IPS-NIHi7 (cell line): ENCODE measurements at regions not wholly inside any gene's neighbourhood (a gene's known extent, or its start where the extent isn't known, plus 50 kb on each side); places are given as distances from the start of the nearest gene placed in this dataset.
"Not testable (repeated sequence)": the region's sequence is repeated elsewhere in the genome, so short reads cannot be mapped to it uniquely, and the experiment has no call there.

Experiments used
- DNase-seq: peaks from one replicate; pipeline ENCODE4 v3.0.0; 2012; ENCODE audit warnings: mixed read lengths; ENCODE audit errors: extremely low spot score

- DNase-seq = not testable (repeated sequence)
Observed at GRCh38 chr16:29355339-29356059, 51.0 kb downstream of the NPIPB11 start.

DNA sequence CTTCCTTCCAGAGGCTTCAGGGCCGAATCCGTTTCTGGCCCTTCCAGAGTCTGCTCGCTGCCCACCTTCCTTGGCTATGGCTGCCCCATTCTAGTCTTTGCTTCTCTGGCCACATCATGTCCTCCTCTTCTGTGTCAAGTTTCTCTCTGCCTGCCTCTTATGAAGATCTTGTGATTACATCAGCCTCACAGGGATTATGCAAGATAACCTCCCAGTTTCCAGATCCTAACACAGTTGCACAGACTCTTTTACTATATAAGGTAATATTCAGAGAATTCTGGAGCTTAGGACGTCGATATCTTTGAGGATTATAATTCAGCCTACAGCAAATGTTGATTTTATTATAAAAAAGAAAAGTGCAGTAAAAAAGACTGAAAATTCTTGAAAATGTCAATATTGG, 52.1 kb downstream of the NPIPB11 start:
- DNase-seq = not testable (repeated sequence)

DNA sequence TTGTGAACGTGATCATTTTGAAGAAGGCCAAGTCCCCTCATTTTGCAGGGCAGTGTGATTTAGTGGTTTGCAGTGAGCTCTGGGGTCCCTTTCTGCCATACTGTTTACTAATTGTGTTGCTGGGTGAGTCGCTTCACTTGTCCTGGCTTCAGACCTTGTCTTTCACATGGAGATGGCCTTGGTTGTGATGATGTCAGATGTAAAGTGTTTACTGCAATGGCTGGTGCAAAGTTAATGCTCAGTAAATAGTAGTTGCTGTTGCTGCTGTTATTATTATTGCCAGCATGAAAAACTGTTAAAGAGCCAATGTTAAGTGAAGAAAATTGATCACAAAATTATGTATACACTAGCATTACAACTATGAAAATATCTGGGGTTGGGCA, 53.9 kb downstream of the NPIPB11 start:
- DNase-seq = not testable (repeated sequence)

- not testable (repeated sequence) for DNase-seq
Observed at GRCh38 chr16:29351970-29352616, 54.4 kb downstream of the NPIPB11 start.

DNA sequence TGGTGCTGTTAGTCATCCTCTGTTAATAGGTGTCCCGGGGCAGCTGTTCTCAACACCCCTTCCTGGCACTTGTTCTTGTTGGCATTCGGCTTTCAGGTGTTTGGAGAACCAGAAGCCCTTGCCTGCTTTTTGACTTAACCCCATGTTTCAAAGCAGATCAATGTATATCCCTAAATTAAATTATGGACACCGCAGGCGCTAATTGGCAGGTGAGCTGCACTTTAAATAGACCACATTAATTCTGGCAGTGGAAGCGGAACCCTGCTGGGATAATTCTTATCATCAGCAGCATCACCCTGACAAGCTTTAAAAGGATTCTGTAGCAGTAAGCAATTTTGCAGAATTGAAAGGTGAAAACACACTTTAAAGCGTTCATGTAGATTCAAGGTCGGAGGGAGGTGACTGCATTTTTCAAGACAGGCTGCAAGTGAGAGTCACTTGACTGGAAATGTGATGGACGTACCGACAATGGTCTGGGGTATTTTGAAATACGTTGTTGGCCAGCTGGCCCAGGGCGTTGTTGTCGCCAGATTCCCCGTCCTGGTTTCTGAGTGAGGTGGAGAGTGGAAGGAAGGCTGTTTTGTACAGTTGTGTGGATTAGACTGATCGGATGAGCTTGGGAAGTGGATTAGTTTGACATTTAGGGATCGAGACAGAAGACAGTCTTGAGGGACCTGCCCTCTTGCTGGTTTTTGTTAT, 55.1 kb downstream of the NPIPB11 start:
- DNase-seq = not testable (repeated sequence)

DNA sequence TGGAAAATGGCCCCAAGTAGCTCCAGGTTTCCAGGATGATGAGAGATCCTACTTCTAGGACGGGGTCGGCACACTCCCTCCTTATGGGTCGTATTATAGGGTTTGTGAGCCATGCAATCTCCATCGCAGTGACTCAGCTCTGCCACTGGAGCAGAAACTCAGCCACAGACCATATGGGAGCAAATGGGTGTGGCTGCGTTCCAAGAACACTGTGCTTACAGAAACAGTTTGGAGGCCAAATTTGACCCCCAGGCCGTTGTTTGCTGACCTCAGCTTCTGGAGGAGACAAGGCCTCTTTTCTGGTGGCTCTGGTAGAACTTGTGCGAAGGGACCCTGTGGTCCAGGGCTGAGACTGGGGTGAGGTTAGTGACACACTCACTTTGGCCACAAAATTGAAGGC, 56.5 kb downstream of the NPIPB11 start:
- not testable (repeated sequence) for DNase-seq

- DNase-seq = not testable (repeated sequence)
Observed at GRCh38 chr16:29348748-29349147, 57.8 kb downstream of the NPIPB11 start.

DNA sequence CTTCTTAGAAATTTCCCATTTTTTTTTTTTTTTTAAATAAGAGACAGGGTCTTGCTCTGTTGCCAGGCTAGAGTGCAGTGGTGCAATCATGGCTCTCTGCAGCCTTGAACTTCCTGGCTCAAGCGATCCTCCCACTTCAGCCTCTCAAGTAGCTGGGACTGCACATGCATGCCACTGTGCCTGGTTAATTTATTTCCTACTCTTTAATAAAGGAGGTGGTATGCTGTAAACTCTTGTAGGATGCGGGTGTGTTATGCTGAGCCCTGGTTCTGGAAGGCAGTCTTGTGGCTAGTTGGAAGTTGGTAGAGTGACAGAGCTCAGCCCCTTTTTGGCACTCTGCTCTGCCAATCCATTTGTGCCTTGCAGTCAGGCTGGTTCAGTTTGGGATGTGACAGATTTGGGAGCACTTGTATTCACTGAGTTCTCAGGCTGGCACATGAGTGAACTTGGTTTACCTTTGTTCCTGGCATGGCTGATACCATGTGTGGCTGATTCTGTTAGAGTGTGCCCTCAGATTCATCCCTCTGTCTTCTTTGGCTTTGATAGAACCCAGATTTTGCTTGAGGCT, 58.3 kb downstream of the NPIPB11 start:
- not testable (repeated sequence) for DNase-seq

- not testable (repeated sequence) for DNase-seq
Observed at GRCh38 chr16:29346796-29347580, 59.5 kb downstream of the NPIPB11 start.

- not testable (repeated sequence) for DNase-seq
Observed at GRCh38 chr16:29346203-29346602, 60.3 kb downstream of the NPIPB11 start.

DNA sequence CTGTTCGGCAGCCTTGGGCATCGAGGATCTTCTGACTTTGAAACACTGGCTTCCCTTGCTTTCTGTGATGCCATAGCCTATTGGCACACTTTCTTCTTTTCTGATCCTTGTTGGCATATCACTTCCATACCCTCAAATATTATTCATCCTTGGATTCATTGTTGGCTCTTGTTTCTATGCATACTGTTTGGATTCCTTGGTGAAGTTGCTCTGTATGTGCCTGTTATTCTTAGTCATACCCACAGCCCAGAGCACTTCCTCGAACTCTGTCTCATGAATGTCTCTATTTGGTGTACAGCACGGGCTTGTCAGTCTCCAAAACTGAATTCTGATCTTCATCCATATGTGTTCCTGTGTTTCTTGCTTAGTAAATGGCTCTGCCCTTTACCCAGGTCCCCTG, 63.6 kb downstream of the NPIPB11 start:
- not testable (repeated sequence) for DNase-seq

DNA sequence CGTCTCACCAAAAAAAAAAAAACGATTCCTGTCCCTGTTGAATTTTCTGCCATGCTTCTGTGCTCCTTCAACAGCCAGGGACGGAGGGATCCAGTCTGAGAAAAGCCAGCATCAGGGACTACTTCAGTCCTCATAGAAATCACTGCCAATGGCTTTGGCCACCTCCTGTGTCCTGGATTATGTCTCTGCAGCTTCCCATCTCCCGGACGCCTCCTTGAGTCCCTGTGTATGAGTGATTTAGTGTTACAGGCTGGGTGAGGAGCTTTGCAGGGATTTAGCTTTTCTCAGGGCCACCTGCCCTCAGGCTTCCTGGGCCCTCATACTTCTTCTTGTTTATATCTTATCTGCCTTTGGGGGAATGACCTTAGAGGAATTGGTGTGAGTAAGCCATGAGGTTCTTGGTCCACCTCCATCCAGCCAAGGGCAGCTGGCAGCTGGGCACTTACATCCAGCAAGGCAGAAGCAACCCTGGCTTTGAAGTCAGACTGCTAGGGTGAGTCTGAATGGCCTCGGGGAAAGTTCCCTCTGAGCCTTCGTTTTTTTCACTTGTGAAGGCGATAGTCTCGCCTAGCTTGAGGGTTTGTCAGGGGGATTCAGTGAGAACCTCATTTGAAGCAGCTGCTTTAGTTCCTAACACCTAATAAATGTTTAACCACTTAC, 65.6 kb downstream of the NPIPB11 start:
- not testable (repeated sequence) for DNase-seq

- DNase-seq = not testable (repeated sequence)
Observed at GRCh38 chr16:29340235-29340634, 66.3 kb downstream of the NPIPB11 start.

DNA sequence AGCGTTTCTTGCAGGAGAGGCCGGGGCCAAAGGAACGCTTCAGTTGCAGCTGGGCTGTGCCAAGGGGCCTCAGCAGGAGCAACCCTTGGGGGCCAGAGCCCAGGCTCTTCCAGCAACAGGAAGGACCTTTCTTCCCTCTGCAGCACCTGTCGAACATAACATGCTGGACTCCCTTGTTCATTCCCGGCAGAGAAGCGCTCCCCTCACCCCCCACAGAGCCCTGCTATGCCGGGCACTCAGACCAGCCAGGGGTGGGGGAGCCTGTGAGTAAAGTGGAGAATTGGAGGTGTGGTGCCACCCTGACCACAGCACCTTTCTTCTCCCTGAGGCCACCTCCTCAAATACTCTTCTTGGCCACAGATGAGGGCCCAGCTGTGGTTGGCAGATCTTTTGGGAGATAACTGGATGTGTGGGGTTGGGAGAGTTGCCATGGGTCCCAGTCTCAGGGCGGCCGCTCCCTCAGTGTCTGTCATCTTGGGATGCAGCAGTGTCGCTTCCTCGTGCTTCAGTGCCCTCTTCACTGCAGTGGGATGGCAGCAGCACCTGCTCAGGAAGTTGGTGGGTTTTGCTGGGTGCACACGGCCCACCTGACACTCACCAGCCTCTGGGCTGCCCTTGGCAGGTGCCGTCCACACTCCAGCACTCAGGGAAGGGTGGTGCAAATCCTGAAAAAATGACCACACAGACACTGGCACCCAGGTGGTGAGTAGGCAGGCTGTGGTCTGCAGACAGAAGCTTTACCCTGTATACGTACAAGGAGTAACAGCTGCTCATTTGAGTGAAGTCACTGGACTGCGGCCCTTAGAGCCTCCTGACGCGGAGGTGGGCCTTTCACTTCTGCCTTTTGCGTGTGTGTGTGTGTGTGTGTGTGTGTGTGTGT, 67.5 kb downstream of the NPIPB11 start:
- DNase-seq = not testable (repeated sequence)

- not testable (repeated sequence) for DNase-seq
Observed at GRCh38 chr16:29337385-29337901, 69.1 kb downstream of the NPIPB11 start.

GRCh38 chr16:29335549-29335846, 71.0 kb downstream of the NPIPB11 start:
- not testable (repeated sequence) for DNase-seq

GRCh38 chr16:29334776-29335548, 71.5 kb downstream of the NPIPB11 start:
- not testable (repeated sequence) for DNase-seq

GRCh38 chr16:29333492-29334097, 72.9 kb downstream of the NPIPB11 start:
- DNase-seq = not testable (repeated sequence)

DNA sequence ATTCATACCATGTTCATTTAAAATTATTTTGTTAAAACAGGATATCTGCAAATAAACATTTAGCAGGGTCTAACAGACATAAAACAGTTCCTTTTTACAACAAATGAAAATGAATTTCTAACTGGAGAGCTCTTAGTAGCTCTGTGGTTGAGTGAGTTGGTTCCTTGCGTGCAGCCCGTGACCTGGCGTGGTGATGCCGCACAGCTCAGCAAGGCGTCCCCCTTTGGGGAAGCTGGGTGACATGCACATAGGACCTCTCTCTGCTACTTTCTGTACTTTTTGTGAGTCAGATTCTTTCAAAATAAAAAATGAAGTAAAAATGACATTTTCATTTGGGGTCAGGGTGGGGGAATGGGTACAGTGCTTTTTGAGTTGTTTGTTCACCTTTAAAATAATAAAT, 75.9 kb downstream of the NPIPB11 start:
- DNase-seq = not testable (repeated sequence)
